GM20000 (cell line): ENCODE measurements at regions not wholly inside any gene's neighbourhood (a gene's known extent, or its start where the extent isn't known, plus 50 kb on each side); places are given as distances from the start of the nearest gene placed in this dataset.

Experiments used
- DNase-seq: peaks from one replicate; pipeline ENCODE4 v3.0.0; 2012; ENCODE audit warnings: low spot score
- TF ChIP-seq, protein P1 (sequence below): IDR thresholded peaks from 2 replicates; pipeline ENCODE4 v1.5.1; 2012; ENCODE audit warnings: mild to moderate bottlenecking, control low read depth; ENCODE audit errors: extremely low read depth, missing control alignments

DNA sequence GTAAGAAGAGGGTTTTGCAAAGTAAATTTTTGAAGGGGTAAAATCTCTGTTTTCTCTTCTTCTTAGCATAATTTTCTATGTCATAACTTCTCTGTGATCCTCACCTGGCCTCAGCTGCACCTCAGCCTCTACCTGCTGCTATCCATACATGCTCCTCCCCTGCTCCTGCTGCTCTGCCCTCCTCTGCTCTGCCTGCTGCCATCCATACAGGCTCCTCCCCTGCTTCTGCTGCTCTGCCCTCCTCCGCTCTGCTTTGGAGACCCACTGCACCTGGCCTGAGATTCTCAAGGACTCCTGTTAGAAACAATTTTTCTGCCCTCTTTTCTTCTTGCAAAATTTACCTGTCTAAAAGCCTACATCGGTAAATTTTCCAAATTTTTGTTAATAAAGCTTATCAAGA lies 388.6 kb upstream of the PITX2 start:
- DNase-seq = no peak
- TF ChIP-seq, protein P1, sequence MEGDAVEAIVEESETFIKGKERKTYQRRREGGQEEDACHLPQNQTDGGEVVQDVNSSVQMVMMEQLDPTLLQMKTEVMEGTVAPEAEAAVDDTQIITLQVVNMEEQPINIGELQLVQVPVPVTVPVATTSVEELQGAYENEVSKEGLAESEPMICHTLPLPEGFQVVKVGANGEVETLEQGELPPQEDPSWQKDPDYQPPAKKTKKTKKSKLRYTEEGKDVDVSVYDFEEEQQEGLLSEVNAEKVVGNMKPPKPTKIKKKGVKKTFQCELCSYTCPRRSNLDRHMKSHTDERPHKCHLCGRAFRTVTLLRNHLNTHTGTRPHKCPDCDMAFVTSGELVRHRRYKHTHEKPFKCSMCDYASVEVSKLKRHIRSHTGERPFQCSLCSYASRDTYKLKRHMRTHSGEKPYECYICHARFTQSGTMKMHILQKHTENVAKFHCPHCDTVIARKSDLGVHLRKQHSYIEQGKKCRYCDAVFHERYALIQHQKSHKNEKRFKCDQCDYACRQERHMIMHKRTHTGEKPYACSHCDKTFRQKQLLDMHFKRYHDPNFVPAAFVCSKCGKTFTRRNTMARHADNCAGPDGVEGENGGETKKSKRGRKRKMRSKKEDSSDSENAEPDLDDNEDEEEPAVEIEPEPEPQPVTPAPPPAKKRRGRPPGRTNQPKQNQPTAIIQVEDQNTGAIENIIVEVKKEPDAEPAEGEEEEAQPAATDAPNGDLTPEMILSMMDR = no peak

DNA sequence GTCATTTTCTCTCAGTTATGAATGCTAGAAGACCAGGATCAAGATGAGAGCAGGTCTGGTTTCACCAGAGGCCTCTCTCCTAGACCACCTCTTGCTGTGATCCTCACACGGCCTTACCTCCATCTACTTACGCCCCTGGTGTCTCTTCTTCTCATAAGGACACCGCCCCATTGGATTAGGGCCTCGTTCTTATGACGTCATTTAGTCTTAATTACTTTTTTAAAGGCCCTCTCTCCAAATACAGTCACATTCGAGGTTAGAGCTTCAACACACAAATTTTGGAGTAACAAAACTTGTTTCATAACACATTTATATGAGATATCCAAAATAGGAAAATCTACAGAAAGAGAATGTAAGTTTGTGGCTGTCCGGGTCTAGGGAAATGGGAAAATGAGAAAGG lies 391.0 kb upstream of the PITX2 start:
- TF ChIP-seq, protein P1 = no peak
- DNase-seq = no peak

DNA sequence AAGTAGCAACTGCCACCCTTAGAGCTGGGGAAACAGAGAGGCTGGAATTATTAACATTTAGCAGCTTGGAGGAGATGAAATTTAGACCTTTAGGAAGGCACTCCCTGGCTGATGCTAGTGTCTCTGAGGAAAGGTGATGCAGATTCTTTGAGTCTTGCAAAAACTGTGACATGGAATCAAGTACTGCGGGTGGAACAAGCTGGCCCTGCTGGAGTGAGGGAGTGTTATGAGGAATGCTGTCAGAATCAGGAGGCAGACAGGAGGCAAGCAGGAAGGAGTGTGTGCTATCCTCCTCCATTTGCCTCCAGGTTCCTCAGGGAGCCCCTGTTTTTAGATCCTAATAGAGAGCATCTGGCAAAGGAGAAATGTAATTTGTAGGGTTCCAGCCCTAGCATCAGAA lies 391.7 kb upstream of the PITX2 start:
- DNase-seq = no peak
- TF ChIP-seq, protein P1 = no peak

DNA sequence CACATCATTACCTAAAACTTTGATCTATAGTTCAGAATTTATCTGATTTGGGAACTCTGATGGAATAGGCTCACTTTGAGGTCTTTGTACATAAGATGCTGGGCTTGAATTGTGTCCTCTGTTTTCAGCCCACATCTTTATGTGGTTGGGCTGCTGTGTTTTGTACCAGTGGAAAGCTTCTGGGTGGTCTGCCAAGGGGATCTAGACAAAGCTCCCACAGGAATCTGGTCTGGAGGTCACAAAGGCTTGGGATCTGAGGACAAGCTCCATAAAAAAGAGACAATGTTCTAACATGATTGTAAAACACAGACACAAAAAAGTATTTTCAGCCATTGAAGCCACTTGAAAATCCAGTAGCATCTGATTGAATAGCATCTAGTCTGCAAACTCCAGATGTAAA lies 393.5 kb upstream of the PITX2 start:
- TF ChIP-seq, protein P1 = no peak
- DNase-seq = no peak

DNA sequence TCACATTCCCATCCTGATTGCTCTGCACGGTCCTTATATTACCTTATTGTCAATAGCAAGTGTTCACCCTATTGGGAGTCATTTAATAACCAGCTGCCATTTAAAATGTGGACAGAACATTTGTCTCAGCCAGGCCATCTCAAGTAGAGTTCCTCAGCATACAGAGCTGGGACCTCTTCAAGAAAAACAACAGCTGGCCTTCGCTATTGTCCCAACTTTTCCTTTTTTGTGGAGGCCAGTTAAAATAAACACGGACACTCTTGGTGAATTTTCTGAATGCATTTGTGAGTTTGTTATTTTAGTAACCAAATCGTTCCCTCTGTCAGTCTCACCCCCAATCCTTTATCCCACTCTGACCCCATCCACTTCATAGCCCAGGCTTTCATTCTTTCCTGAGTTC lies 395.3 kb upstream of the PITX2 start:
- DNase-seq = no peak
- TF ChIP-seq, protein P1 = no peak

DNA sequence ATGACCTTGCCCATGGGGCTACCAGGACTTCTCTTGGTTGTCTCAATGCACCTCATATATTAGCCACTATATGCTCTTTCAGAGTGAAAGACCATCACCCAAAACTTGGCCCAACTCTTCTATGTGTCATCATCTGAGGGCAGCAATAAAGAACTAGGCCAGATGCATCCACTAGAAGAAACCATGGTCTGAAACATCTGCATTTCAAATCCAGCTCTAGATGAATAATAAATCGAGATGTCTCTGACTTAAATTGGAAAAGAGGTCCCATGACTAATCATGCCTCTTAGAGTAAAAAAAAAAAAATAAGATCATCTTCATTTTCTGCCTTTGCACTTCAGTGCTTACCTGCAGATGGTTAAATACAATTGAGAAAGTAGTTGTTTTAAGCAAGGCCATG lies 397.6 kb upstream of the PITX2 start:
- DNase-seq = no peak
- TF ChIP-seq, protein P1 = no peak

DNA sequence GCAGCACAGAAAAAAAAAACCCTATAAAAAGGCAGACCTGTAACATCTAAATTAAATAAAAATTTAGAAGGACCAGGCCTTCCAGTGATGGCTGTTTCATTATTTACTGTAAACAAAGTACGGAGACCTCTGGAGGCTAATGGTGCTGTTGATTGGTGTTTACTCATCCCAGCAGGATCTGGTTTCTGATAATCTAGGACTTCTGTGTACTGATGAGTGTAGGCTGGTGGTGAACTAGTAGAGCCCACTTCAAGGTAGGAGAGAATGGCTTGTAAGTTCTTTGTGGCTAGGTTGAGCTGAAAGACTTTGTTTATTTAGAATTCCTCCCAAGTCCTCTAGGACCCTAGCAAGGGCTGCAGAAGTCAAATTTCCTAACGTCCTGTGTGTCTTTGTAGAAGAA lies 398.1 kb upstream of the PITX2 start:
- TF ChIP-seq, protein P1 = no peak
- DNase-seq = no peak
